ENCODE measurements at regions not wholly inside any gene's neighbourhood (a gene's known extent, or its start where the extent isn't known, plus 50 kb on each side); places are given as distances from the start of the nearest gene placed in this dataset.

- no peak for TF ChIP-seq CHD7 (IDR thresholded peaks at IDR 0.05; ENCODE audit: low read depth, low read length)
- no peak for TF ChIP-seq CEBPG (CRISPR knock-in tag; IDR thresholded peaks at IDR 0.05)
- TF ChIP-seq CEBPG (tag; conservative IDR thresholded peaks at IDR 0.05 in 1 of 2, IDR thresholded peaks at IDR 0.05 in 1 of 2) = peak in 1 of 2 experiments; percentile 36; a peak in 1 of 4 replicates
- TF ChIP-seq NFIC (IDR thresholded peaks at IDR 0.05) = no peak
- no peak for TF ChIP-seq POLR2H (tag; IDR thresholded peaks at IDR 0.05; ENCODE audit: low read depth)
- peak; percentile 52 for TF ChIP-seq CEBPB (tag; IDR thresholded peaks at IDR 0.05)
- no peak for TF ChIP-seq GTF2F1 (IDR thresholded peaks at IDR 0.05; ENCODE audit: low read depth, low read length)
- no peak for TF ChIP-seq ZNF282 (CRISPR knock-in tag; IDR thresholded peaks at IDR 0.05)
- no peak for TF ChIP-seq XRCC3 (IDR thresholded peaks at IDR 0.05)
- no peak for TF ChIP-seq ZKSCAN8 (CRISPR knock-in tag; IDR thresholded peaks at IDR 0.05)
- no peak for TF ChIP-seq ELF4 (CRISPR knock-in tag; IDR thresholded peaks at IDR 0.05)
Observed at GRCh38 chr5:17896605-17897004, 262.3 kb downstream of the TAF11L14 start (continued).
